Kidney glomerular epithelial cell (primary cell): ENCODE measurements at regions not wholly inside any gene's neighbourhood (a gene's known extent, or its start where the extent isn't known, plus 50 kb on each side); places are given as distances from the start of the nearest gene placed in this dataset.
"Not testable (repeated sequence)": the region's sequence is repeated elsewhere in the genome, so short reads cannot be mapped to it uniquely, and the experiment has no call there.

Experiments
- DNase-seq: peaks from one replicate; lab custom pipeline; 2025; lab: John Stamatoyannopoulos, UW

DNA sequence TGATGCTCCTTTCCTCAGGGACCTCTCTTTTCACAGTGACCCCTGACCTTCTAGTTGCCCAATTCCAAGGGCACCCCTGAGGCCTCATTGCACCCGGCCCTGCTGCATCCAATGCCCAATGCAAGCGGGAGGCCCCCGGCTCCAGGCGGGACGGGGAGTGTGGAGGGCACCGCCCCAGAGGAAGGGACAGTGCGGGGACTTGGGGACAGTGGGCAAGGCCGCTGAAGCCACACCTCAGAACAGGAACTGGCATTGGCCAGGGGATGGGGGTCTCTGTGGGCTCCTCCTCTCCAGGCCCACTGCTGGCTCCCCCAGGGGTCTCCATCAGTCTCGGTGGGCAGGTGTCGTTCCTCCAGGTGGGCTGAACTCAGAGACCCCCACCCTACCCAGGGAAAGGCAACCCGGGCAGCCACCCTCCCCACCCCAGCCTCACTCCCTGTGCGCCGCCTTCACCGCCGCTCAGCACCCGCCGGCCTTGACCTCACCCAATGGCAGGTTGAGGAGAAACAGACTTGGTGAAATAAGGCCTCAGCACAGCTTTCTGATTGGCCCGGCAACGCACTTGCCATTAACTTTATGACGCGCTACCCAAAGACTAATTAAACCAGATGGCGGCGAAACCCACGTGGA lies 1312.0 kb downstream of the BRD1 start:
- no peak for DNase-seq

- no peak for DNase-seq
Observed at GRCh38 chr22:48513929-48514328, 1313.7 kb downstream of the BRD1 start.

GRCh38 chr22:48513446-48513845 lies 1314.2 kb downstream of the BRD1 start:
- no peak for DNase-seq

DNA sequence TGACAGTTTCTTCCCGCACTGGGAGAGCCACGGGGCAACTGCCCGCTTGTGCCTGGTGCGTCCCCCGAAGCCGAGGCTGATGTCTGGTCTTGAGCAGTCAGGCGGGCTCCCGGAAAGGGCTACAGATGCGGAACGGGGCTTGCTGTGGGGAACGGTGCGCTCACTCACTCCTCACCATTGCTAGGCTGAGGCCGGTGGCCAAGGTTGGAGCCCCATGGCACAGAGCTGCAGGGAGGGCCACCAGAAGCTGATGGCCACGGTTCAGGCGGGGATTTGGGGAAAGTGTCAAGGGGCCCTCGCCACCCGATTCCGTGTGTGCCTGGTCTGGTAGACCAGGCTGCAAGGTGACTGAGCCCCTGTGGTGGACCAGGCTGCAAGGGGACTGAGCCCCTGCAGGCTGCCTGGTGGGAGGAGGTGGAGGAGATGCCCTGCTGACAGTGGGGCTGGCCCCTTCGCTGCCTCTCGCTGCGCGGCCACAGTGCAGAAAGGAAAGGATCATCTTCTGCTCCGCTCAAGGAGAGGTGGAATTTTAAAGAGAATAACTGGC lies 1315.8 kb downstream of the BRD1 start:
- no peak for DNase-seq

DNA sequence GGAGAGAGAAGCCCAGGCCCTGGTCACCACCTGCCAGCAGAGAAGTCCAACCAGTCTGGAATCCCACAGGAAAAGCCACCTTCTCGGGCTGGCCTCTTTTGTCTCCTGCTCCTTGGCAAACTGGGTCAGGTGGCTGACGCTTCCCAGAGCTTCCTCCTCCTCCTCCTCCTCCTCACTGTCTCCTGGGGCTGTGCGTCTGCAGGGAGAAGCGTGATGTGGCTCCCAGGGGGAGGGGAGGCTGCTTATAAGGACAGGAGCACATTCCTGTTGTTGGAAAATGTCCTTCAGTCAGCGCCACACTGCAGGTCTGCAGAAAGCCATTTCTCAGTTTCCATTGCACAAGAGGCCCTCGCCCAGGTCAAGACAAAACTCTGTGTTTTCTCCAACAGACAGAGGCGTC lies 1316.5 kb downstream of the BRD1 start:
- no peak for DNase-seq

DNA sequence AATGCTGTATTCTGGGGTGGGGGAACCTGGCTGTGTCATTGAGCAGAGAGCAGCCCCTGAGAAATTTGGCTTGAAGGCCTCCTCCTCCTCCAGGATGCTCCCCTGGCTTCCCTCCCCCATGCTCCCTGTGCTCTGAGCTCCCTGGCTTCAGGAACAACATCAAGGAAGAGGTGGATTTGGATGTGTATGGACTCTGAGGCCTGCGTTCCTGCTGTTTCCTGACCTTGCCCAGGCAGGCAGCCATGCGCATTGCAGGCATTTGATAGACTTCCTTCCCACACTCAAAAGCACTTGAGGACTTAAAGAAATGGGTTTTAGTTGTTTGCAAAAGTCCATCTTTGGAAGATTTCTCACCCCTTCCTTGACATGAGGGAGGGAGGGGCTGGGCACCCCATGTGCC lies 1317.1 kb downstream of the BRD1 start:
- DNase-seq = no peak

- no peak for DNase-seq
Observed at GRCh38 chr22:48507595-48508350, 1319.9 kb downstream of the BRD1 start.

GRCh38 chr22:48507171-48507570 lies 1320.5 kb downstream of the BRD1 start:
- no peak for DNase-seq

DNA sequence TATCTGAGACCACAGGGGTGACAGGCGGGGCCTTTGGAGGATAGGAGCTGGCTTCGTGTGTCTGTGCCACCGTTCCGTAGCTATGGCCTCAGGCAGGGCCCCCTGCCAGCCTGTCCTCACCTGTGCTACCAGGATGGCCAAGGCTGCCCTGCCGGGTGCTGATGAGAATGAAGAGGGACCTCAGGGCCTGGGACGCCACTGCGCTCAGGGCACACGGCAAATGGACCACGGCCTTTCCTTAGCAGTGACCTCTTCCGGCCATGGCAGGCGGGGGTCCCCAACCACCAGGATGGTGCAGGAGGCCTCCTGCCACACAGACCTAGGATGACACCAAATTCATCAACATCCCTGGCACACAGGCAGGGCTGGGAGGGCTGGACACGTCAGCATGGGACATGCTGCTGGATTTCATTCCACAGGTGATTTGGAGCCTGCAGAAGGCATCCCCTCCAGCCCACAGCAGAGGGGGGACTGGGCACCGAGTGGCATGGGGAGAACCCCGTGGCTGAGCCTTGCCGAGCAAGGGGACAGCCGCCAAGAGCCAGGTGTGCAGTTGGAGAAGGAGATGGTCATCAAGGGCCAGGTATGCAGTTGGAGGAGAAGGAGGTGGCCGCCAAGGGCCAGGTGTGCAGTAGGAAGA lies 1321.0 kb downstream of the BRD1 start:
- DNase-seq = no peak

GRCh38 chr22:48505891-48506290 lies 1321.8 kb downstream of the BRD1 start:
- DNase-seq = no peak

GRCh38 chr22:48504519-48505140 lies 1323.0 kb downstream of the BRD1 start:
- no peak for DNase-seq

DNA sequence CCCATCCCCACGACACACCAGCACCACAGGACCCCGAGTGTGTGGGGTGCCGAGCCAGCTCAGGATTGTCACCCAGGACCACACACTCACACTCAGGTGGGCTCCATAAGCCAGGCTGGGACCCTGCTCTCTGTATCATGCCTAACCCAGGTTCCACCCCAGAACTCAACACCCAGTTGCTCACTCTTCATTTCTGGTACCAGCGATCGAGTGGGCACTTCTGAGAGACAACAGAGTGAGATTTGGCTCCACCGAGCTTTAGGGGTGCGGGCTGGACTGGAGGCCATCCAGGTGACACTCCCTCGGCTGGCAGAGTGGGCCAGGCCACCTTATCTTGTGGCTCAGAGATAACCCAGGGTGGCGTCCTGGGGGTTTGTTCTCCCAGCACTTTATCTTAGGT lies 1323.8 kb downstream of the BRD1 start:
- DNase-seq = no peak

DNA sequence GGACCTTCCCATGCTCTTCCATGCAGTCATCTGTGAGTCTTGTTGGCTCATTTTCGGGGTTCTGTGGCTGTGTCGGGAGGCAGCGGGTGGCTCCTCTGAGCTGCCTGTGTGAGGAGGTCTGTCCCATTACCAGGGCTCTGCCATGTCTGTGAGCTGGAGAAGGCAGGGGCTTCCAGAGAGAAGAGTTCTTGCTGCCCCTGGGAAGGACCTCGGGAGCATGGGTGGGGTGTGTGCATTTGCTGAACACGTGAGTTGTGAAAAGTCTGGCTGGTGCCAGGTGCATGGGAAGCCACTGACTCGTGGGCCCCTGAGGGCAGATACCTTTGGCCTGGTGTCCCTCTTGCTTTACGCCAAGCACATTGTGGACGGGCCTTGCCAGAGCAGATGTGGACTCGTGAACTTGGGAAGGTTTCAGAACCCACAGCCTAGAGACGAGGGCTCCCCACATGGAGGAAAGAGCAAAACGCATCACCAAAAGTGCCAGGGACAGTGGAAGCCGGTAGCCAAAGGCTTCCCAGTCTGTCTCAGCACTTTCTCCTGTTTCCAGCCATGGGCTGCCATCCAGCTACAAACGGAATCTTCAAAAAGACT lies 1324.5 kb downstream of the BRD1 start:
- no peak for DNase-seq

GRCh38 chr22:48501231-48501750 lies 1326.4 kb downstream of the BRD1 start:
- DNase-seq = no peak

- DNase-seq = no peak
Observed at GRCh38 chr22:48500471-48501230, 1327.0 kb downstream of the BRD1 start.

DNA sequence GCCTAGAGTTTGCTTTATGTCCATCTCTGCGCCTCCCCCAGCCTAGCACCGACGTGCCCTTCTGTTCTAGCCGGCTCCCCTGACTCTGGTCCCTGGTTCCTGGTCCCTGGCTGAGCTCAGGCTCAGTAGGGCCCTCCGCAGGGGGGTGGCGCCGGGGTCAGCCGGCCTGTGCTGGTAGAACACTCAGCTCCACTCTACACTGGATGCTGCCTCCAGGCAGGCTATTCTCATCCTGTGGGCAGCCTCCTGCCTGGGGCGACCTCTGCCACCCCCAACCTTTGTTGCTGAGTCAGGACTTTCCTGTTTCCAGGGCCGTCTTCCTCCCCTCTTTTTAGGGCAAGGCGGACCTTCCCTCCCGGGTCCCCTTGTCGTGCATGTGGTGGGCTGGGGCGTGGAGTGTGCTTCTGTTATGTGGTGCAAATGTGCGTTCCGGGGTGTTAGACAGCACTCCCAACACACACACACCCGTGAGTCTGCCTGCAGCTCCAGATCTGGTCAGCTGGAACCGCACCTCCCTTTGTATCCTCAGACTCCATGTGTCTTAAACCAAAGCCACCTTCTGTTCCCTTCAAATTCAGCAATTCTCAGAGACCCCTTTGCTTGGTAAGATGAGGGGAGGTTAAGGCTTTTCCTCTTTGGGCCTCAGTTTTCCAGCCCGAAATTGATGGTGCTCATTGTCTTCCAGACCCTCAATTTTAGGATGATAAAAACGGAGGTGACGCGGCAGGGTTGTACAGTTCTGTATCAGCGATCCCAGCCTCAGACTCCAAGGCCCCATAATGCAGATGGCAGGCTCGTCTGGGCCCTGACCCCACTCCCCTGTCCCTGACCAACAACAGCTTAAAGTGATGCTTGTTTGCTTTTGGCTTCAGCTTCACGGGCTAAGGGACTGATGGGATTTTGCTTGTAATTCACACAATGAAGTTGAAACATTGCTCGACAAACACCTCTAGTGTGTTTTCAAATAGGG lies 1327.9 kb downstream of the BRD1 start:
- no peak for DNase-seq

- no peak for DNase-seq
Observed at GRCh38 chr22:48498526-48499331, 1328.9 kb downstream of the BRD1 start.

GRCh38 chr22:48497743-48498520 lies 1329.7 kb downstream of the BRD1 start:
- DNase-seq = not testable (repeated sequence)
